RCC 7860 (cell line): ENCODE measurements at regions not wholly inside any gene's neighbourhood (a gene's known extent, or its start where the extent isn't known, plus 50 kb on each side); places are given as distances from the start of the nearest gene placed in this dataset.
"Not testable (repeated sequence)": the region's sequence is repeated elsewhere in the genome, so short reads cannot be mapped to it uniquely, and the experiment has no call there.

Source experiments
- DNase-seq: peaks from one replicate; pipeline ENCODE4 v3.0.0-alpha.2; 2015; ENCODE audit warnings: low spot score
- FAIRE-seq: peaks from 2 replicates; lab custom pipeline; 2012; peaks lifted over from hg19 to GRCh38; lab: Jason Lieb, UNC

GRCh38 chr6:15817100-15817499 lies 154.3 kb upstream of the DTNBP1 start:
- DNase-seq = no peak
- no peak for FAIRE-seq

DNA sequence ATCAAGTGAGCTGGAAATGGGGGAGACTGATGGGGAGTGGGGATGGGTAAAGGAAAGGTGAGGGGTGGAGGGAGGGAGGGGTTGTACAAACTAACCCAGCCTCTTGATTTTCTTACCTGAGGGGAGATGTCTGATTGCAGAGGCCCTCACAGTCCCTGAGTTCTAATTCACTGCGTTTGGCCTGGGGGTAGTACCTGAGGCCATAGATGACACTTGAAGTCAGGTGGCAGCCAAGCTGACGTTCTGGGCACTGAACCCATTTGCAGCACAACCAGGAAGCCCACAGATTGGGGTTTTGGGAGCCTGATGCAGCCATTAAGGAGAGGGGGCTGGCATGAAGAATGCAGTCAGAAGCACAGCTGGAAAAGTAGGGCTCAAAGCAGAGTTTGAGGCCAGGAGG lies 153.8 kb upstream of the DTNBP1 start:
- DNase-seq = no peak
- no peak for FAIRE-seq

- FAIRE-seq, DNase-seq: not testable (repeated sequence)
Measured at GRCh38 chr6:15813698-15814097, 150.9 kb upstream of the DTNBP1 start.

GRCh38 chr6:15811107-15811506 lies 148.3 kb upstream of the DTNBP1 start:
- DNase-seq (no peak), FAIRE-seq (no peak)

- DNase-seq (no peak), FAIRE-seq (no peak)
Measured at GRCh38 chr6:15810618-15811017, 147.8 kb upstream of the DTNBP1 start.

GRCh38 chr6:15809367-15809766 lies 146.5 kb upstream of the DTNBP1 start:
- FAIRE-seq = no peak
- DNase-seq = no peak

DNA sequence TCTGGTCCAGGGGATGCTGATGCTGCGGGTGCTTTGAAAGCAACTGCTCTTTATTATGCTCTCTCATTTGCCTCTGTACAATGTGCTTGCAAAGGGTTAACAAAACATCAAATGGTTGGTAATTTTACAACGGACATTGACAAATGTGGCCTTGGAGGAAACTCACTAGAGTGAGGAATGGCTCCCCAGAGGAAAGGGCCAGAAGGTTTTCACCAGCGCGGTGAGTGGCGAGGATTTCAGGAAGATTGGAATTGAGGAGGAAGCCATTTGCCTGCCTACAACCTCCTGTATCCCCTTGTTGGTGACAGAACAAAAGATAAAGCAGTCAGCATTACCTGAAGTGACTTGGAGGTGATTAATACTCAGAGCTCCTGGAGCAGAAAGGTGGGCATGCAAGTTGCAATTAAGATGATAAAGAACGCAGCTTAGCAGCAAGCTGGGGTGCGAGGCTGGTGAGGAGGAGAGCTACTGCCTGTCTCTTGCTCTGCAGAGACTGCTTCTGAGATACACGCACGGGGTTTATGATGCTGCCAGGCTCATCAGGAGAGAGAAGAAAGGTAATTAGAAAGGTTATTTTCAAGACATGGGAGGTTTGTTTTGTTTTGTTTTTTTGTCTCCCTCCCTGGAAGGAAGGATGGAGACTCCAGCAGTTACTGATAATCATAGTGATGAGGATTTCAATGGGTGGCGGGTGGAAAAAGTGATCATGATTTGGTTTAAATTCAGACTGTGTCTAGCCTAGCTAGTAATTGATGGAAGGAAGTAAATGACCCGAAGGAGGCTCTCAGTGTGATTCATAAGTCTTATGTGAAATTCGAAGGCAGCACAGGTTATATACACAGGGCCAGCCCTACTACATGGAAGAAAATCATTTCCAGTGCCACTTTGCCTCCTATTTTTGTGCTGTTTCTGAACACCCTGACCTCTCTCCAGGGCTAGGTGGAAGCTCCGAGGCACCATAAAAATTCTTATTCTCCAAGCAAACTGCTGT lies 141.6 kb upstream of the DTNBP1 start:
- FAIRE-seq (no peak), DNase-seq (no peak)

GRCh38 chr6:15802466-15802865 lies 139.6 kb upstream of the DTNBP1 start:
- no peak for DNase-seq
- no peak for FAIRE-seq

DNA sequence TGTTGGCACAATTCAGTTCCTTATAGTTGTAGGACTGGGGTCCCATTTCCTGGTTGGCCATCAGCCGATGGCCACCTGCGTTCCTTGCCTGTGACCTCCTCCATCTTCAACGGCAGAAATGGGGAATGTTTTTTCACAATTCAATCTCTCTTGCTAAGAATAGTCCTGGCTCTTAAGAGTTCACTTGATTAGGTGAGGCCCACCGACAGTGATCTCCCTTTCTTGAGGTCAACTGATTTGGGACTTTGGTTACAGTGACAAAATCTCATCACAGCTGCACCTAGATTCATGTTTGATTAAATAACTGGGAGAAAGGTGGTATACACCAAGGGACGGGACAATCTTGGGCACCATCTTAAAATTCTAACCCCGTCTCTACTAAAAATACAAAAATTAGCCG lies 139.1 kb upstream of the DTNBP1 start:
- no peak for FAIRE-seq

GRCh38 chr6:15800841-15801617 lies 138.2 kb upstream of the DTNBP1 start:
- DNase-seq = no peak
- no peak for FAIRE-seq

More for the DNA sequence above, 139.1 kb upstream of the DTNBP1 start:
- no peak for DNase-seq

- DNase-seq (no peak), FAIRE-seq (no peak)
Measured at GRCh38 chr6:15798533-15799255, 135.9 kb upstream of the DTNBP1 start.

GRCh38 chr6:15796844-15797243 lies 134.0 kb upstream of the DTNBP1 start:
- DNase-seq (no peak), FAIRE-seq (no peak)

- DNase-seq = no peak
Measured at GRCh38 chr6:15796130-15796771, 133.4 kb upstream of the DTNBP1 start.

DNA sequence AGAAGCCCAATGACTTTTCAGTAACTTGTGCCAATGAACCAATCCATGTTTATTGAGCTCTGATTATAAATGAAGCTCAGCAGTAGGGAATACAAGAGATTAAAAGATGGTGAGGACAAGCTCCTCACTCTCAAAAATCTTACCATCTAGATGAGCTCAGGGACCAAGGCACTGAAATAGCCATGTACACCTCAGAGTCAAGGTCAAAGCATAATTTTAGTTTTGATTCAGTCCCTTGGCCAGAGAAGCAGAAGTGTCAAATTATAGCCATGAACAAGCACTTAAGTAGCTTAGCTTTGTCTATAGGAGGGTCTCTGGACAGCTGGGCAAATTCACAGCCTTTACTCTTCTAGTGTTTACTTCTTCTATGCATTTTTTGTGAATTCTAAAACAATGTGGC lies 131.0 kb upstream of the DTNBP1 start:
- no peak for DNase-seq
- no peak for FAIRE-seq

More at GRCh38 chr6:15796130-15796771, 133.4 kb upstream of the DTNBP1 start:
- FAIRE-seq = no peak

- FAIRE-seq (no peak), DNase-seq (peak; percentile 33)
Measured at GRCh38 chr6:15793288-15793687, 130.5 kb upstream of the DTNBP1 start.

GRCh38 chr6:15792842-15793241 lies 130.0 kb upstream of the DTNBP1 start:
- no peak for FAIRE-seq
- DNase-seq = no peak

GRCh38 chr6:15791448-15792181 lies 128.8 kb upstream of the DTNBP1 start:
- FAIRE-seq (peak; percentile 57), DNase-seq (peak; percentile 54)

DNA sequence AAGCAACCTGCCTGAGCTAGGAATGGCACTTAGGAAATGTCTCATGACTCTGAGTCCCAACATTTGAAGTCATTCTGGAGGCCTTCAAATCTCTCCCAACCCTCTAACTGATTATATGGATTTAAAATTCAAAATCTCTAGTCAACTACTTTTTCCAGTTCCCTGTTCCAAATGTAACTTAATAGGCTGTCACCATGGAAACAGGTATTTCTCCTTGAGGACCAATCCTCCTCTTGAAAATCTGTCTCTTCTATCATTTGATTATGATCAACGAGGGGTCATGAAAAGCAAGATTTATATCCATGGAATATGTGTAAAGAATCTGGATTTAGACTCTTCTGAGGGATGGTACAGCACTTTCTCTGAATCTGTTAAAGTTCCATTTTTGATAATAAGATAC lies 127.3 kb upstream of the DTNBP1 start:
- DNase-seq = no peak
- no peak for FAIRE-seq

DNA sequence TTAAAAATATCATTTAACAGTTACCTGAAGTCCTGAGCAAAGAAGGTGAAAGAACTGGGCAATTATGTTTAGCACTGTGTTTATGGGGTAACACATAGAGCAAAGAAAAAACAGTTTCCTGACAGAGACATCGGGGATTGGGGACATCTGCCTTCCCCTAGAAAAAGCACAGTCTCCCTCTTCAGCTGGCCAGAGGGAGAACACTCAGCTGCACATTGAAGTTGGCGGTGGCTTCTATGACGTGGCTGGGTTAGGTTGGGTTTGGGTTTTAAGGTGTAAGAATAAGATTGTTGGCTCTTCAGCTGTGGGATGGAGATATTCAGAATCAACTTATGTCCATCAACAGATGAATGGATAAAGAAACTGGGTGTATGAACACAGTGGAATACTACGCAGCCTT lies 124.0 kb upstream of the DTNBP1 start:
- DNase-seq (no peak), FAIRE-seq (no peak)

DNA sequence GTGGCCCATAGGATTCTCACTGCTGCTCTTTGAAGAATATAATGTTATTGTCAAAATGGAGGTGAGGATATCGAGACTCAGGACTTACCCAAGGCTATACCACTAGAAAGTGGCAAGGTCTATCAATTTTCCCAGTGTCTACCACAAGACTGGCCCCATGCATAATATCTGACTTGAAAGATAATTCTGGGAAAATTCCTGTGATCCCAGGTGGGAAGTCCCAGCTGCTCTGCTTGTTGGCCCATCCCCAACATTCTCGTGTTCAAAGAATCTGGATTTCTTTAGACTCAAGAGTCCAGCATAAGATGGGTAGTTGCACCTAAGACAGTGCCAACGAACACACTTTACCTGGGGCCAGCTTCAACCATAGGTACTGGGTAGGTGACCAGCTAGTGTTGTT lies 120.7 kb upstream of the DTNBP1 start:
- FAIRE-seq = no peak
- DNase-seq = no peak
